SKM-1 (cell line): ENCODE measurements at regions not wholly inside any gene's neighbourhood (a gene's known extent, or its start where the extent isn't known, plus 50 kb on each side); places are given as distances from the start of the nearest gene placed in this dataset.
"Not testable (repeated sequence)": the region's sequence is repeated elsewhere in the genome, so short reads cannot be mapped to it uniquely, and the experiment has no call there.

Experiments used
- DNase-seq: peaks from one replicate; lab custom pipeline; 2025; ENCODE audit not compliant: unreplicated experiment; lab: John Stamatoyannopoulos, UW

DNA sequence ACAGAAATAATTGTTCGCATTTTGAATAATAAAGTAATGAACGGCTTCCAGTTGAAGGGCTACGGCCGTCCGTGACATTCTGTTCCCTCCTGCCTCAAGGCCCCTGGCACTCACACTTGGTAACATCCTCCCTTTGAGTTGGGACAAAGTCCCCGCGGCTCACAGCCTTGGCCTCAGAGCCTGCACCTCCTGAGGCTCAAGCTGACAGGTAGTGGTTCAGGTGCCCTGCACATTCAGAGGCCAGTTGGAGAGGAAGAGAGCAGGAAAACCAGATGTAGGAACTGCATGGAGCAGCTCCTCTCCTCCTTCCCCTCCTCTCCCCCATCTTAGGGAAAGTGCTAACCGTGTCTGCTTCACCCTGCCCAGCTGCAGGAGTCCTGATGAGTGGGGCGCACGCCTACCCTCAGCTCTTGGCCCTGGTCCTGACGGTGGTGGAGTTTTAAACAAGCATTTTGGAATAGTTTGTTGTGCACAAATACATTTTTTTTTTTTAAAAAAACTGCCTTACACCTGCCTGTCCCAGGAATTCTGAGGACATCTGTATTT, 393.1 kb downstream of the SMOC2 start:
- no peak for DNase-seq

DNA sequence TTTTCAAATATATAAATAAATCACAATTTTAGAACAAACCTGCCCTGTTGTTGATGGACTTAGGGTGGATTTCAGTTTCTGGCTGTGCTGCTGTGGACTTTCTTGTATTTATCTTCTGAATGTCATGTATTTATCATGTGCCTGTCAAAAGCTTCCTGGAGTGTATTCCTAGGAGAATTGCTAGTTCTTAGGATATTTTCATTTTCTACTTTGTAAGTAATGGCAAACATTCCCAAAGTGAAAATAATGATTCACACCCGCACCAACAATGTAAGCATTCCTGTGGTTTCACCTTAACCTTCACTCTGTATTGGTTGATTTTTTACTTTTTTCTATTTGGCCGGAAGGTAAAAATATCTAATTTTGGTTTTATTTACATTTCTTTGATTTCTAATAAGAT, 387.8 kb downstream of the SMOC2 start:
- DNase-seq: no peak

GRCh38 chr6:168828035-168828434, 387.1 kb downstream of the SMOC2 start:
- no peak for DNase-seq

DNA sequence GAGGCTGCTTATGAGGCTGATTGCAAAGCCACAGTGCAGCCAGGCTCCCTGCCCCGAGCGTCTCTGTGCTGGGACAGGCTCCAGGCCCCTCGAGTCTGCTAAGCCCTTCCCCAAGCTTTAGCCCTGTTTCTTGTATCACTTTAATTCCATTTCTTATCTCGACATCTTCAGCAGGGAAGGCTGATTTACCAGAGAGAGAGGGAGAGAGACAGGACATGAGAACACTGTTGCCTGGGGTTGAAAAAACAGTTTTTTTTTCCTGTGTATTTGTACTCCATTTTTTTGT, 386.5 kb downstream of the SMOC2 start:
- no peak for DNase-seq

- DNase-seq: no peak
Observed at GRCh38 chr6:168826726-168827585, 386.0 kb downstream of the SMOC2 start.

- no peak for DNase-seq
Observed at GRCh38 chr6:168826078-168826390, 385.1 kb downstream of the SMOC2 start.

DNA sequence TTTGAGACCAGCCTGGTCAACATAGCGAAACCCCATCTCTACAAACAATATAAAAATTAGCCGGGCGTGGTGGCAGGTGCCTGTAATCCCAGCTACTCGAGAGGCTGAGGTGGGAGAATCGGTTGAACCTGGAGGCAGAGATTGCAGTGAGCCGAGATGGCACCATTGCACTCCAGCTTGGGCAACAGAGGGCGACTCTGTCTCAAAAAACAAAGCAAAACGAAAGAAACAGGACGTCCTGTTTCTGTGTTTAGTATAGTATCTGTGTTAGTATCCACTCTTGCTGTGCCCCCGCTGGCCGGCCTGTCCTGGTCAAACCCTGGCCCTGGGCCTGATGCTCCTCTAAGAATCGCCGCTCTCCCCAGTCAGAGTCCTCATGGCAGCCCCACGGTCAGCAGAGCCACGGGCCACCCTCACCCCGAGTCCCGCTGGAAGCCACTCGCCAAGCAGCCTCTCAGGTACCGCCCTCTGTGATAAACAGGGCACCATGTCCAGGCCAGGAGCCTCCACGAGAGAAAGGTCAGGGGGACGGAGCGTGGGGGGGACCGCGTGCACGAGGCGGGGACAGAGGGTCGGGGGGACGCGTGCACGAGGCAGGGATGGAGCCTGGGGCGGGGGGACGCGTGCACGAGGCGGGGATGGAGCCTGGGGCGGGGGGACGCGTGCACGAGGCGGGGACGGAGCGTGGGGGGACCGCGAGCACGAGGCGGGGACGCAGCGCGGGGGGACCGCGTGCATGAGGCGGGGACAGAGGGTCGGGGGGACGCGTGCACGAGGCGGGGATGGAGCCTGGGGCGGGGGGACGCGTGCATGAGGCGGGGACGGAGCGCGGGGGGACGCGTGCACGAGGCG, 384.5 kb downstream of the SMOC2 start:
- no peak for DNase-seq

DNA sequence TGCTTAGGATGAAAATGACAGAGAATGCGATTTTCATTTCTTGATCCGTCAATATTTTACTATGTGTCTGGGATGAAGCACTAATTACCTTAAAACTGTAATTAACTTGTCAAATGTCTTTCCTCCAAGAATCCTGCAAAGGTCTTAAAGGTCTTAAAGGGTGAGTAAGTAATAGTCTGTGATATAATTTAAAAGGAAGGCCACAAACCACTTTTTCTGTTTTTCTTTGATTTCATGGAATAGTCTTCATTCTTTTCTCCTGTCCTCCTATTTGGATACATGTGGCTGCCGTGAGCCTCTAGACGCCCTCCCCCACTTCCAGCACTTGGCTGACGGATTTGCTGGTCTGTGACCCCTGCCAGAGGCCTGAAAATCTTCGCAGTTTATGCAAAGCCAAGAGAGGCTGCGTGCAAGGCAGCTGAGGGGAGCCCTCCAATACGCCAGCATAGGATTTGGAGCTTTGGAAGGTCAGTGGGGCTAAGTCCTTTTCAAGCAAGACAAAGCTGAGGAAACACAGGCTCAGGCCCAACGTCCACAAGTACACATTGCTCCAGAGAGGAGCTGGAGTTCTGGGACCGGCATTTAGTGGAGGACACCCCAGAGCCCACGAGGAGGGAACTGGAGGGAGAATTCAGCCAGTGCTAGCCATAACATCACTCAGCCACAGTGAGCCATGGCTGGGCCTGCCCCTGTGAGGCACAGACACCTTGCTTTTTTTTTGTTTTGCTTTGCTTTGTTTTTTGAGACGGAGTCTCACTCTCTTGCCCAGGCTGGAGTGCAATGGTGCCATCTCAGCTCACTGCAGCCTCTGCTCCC, 382.6 kb downstream of the SMOC2 start:
- DNase-seq: no peak

- DNase-seq: no peak
Observed at GRCh38 chr6:168822376-168822775, 381.4 kb downstream of the SMOC2 start.

- DNase-seq: no peak
Observed at GRCh38 chr6:168819546-168819945, 378.6 kb downstream of the SMOC2 start.

DNA sequence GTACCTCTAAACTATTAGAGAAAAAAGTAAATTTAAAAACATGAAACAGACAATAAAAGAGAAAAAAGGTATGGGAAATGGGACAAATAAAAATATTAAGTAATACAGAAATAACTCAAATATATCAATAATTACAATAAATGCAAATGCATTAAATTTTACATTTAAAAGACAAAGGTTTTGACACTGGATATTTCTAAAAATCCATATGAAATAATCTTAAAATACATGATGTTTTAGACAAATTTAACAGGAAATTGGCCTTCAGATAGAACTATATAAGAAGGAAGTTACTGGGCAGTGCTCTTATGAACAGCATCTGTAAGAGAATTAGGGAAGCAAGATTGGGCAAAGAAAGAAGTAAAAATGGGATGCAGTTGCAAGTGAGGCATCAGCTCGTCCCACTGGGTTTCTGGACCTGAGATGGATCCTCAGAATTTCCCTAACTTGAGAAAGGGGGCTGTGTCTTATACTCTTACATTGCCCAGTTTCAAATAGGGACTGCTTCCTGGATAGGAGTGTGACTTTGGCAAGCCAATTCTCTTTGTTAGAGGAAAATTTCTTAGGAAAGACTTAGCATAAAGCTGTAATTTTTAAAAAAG, 376.7 kb downstream of the SMOC2 start:
- no peak for DNase-seq

DNA sequence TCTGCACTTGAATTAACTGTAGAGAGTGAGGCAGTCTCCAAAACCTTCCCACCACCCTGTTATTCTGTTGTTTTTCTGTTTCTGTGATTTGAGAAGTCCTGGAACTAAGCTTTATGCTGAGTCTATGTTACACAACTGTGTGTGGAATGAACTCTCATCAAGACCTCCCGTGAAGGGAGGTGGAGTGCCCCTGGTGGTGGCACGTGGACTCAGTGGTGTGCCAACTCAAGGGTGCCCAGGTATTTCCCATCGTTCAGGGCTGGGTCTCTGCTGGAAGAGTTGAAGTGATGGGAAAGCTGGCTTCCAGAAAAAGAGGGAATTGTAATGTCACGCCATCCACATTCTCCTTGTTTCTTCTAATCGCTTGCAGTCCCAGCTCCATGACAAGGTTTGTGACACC, 374.2 kb downstream of the SMOC2 start:
- DNase-seq: no peak

- DNase-seq: no peak
Observed at GRCh38 chr6:168808232-168808631, 367.2 kb downstream of the SMOC2 start.

DNA sequence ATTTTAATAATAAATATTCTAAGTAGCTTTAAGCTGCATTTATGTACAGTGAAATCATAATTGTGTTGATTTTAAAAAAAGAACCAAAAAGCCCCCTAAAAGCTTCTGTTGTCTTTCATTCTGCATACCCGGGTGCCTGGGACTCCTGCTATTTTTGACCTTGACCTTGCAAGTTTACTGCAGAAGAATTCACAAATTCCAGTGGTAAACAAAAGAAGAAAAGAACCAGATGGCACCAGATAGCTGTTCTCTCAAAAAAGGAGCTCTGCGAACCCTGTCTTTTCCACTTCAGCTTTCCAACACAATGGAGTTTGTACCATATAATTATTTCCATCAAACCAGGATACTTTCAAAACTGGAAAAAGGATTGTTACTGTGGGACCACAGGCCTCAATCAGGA, 363.3 kb downstream of the SMOC2 start:
- no peak for DNase-seq

- DNase-seq: no peak
Observed at GRCh38 chr6:168803874-168804273, 362.9 kb downstream of the SMOC2 start.

DNA sequence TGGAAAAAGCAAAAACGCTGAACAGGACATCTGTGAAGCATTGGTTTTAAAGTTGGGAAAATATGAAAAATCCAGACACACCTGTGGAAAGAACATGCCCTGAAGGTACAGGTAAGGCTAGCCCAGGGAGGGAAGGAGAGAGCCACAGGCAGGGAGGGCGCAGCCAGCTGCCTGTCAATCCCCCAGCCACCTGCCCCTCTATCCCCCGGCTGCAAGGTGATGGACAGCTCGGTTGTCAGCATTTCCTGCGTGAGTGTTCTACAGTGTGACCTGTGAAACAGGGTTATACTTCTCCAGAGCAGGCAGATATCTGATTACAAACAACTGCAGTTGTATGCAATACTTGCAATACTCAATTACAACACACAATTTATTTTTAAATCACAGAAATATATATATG, 358.1 kb downstream of the SMOC2 start:
- DNase-seq: no peak

DNA sequence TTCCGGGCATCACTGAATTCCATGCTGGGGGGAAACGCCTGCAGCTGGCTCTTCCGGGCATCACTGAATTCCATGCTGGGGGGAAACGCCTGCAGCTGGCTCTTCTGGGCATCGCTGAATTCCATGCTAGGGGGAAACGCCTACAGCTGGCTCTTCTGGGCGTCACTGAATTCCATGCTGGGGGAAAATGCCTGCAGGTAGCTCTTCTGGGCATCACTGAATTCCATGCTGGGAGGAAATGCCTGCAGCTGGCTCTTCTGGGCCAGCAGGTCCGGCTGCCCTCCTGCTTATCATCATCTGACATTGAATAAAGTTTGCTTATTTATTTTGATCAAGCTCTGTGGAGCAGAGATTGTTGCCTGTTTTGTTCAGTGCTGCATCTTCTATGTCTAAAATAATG, 355.1 kb downstream of the SMOC2 start:
- DNase-seq: no peak

GRCh38 chr6:168795611-168796010, 354.6 kb downstream of the SMOC2 start:
- not testable (repeated sequence) for DNase-seq

DNA sequence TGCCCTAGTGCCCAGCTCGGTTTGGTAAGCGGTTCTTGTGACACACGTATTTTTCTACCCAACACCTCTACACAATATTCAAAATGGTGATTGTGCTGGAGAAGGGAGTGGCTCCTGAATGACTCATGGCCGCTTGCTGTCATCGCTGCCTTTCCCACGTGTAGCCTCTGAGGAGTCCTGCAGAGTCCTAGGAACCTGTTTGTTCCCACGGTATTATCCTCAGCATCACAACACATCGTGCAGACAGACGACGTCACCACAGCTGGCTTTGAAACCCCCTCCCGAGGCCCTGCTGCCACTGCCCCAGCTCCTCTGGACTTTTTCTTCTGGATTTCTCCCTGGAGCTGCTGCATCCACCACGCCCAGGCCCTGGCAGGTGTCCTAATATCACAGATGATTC, 353.5 kb downstream of the SMOC2 start:
- no peak for DNase-seq

DNA sequence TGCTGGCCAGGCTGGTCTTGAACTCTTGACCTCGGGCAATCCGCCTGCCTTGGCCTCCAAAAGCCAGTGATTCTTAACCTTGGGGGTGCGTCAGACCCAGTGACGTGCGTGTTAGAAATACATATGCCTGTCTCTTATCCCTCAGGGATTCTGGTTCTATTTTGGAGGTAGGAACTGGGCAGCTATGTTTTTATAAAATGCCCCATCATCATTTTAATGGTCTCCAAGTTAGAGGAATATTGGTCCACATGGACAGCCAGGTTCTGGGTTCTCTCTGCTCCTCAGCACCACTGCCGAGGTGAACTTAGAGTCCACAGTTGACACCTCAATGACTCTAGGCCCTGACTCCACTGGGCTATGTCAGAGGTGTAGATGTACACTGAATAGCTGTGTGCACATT, 352.7 kb downstream of the SMOC2 start:
- no peak for DNase-seq

- DNase-seq: no peak
Observed at GRCh38 chr6:168791917-168792316, 350.9 kb downstream of the SMOC2 start.
